AG20443 (cell line): ENCODE measurements at regions not wholly inside any gene's neighbourhood (a gene's known extent, or its start where the extent isn't known, plus 50 kb on each side); places are given as distances from the start of the nearest gene placed in this dataset.
A peak's percentile ranks its signal among the peaks of the same experiment; 100 is the strongest.
"Not testable (repeated sequence)": the region's sequence is repeated elsewhere in the genome, so short reads cannot be mapped to it uniquely, and the experiment has no call there.

Experiments
- DNase-seq: peaks from one replicate; pipeline ENCODE4 v3.0.0; 2012; ENCODE audit warnings: low spot score, mixed read lengths

- no peak for DNase-seq
Measured at GRCh38 chr3:159870723-159871122, 117.9 kb upstream of the IL12A start.

GRCh38 chr3:159872374-159873109, 116.1 kb upstream of the IL12A start:
- peak; percentile 67 for DNase-seq

- DNase-seq = no peak
Measured at GRCh38 chr3:159875116-159875515, 113.5 kb upstream of the IL12A start.

- no peak for DNase-seq
Measured at GRCh38 chr3:159877924-159878323, 110.7 kb upstream of the IL12A start.

GRCh38 chr3:159879146-159879545, 109.5 kb upstream of the IL12A start:
- no peak for DNase-seq

- DNase-seq = no peak
Measured at GRCh38 chr3:159879598-159879997, 109.0 kb upstream of the IL12A start.

GRCh38 chr3:159881208-159881607, 107.4 kb upstream of the IL12A start:
- no peak for DNase-seq

- DNase-seq = no peak
Measured at GRCh38 chr3:159881828-159882309, 106.8 kb upstream of the IL12A start.

- no peak for DNase-seq
Measured at GRCh38 chr3:159882367-159882766, 106.3 kb upstream of the IL12A start.

GRCh38 chr3:159882790-159883779, 105.5 kb upstream of the IL12A start:
- no peak for DNase-seq

GRCh38 chr3:159884661-159885402, 103.8 kb upstream of the IL12A start:
- DNase-seq = peak; percentile 63

- no peak for DNase-seq
Measured at GRCh38 chr3:159886050-159886449, 102.6 kb upstream of the IL12A start.

GRCh38 chr3:159886530-159886929, 102.1 kb upstream of the IL12A start:
- DNase-seq = not testable (repeated sequence)

- DNase-seq = no peak
Measured at GRCh38 chr3:159887168-159887567, 101.5 kb upstream of the IL12A start.

GRCh38 chr3:159887911-159888310, 100.7 kb upstream of the IL12A start:
- DNase-seq = no peak

GRCh38 chr3:159892171-159892795, 96.4 kb upstream of the IL12A start:
- DNase-seq = no peak

GRCh38 chr3:159892801-159893200, 95.8 kb upstream of the IL12A start:
- no peak for DNase-seq

GRCh38 chr3:159894386-159894785, 94.2 kb upstream of the IL12A start:
- DNase-seq = no peak

- DNase-seq = no peak
Measured at GRCh38 chr3:159895430-159895829, 93.2 kb upstream of the IL12A start.

- no peak for DNase-seq
Measured at GRCh38 chr3:159896543-159896942, 92.1 kb upstream of the IL12A start.

GRCh38 chr3:159897331-159898075, 91.1 kb upstream of the IL12A start:
- peak; percentile 43 for DNase-seq
